Activated T-cell treated with anti-CD3 and anti-CD28 coated beads, Interleukin-2, amount 50 U/mL, for 24 hours (primary cell): ENCODE measurements at regions not wholly inside any gene's neighbourhood (a gene's known extent, or its start where the extent isn't known, plus 50 kb on each side); places are given as distances from the start of the nearest gene placed in this dataset.

Experiments
- DNase-seq: peaks from one replicate; pipeline ENCODE4 v3.0.0-alpha.2; 2020
- H3K27ac Mint-ChIP-seq: 2 replicates; pipeline ENCODE4 v1.8.0; 2020; ENCODE audit warnings: mild to moderate bottlenecking, mixed read lengths
- H3K27me3 Mint-ChIP-seq: 2 replicates; pipeline ENCODE4 v1.8.0; 2020; ENCODE audit warnings: mixed read lengths
- H3K36me3 Mint-ChIP-seq: 2 replicates; pipeline ENCODE4 v1.8.0; 2020; ENCODE audit warnings: low read depth, mixed read lengths
- H3K4me1 Mint-ChIP-seq: 2 replicates; pipeline ENCODE4 v1.8.0; 2020; ENCODE audit warnings: low read depth, mixed read lengths
- H3K4me3 Mint-ChIP-seq: 2 replicates; pipeline ENCODE4 v1.8.0; 2020; ENCODE audit warnings: mild to moderate bottlenecking, moderate library complexity, mixed read lengths
- H3K9me3 Mint-ChIP-seq: 2 replicates; pipeline ENCODE4 v1.8.0; 2020; ENCODE audit warnings: mixed read lengths

- no peak for DNase-seq
- no peaks in the 10 kb centered on the region for H3K27me3 Mint-ChIP-seq
- no peaks in the 10 kb centered on the region for H3K9me3 Mint-ChIP-seq
- no peaks in the 10 kb centered on the region for H3K4me1 Mint-ChIP-seq
- H3K36me3 Mint-ChIP-seq, result no peaks in the 10 kb centered on the region
- no peak overlapping the region for H3K27ac Mint-ChIP-seq
- H3K4me3 Mint-ChIP-seq, result no peak overlapping the region
Observed at GRCh38 chr11:103548838-103549237, 439.6 kb downstream of the DYNC2H1 start.

GRCh38 chr11:103550811-103551210, 441.6 kb downstream of the DYNC2H1 start:
- no peaks in the 10 kb centered on the region for H3K9me3 Mint-ChIP-seq
- no peak for DNase-seq
- H3K27ac Mint-ChIP-seq, result no peak overlapping the region
- no peaks in the 10 kb centered on the region for H3K36me3 Mint-ChIP-seq
- no peak overlapping the region for H3K4me3 Mint-ChIP-seq
- H3K4me1 Mint-ChIP-seq, result no peaks in the 10 kb centered on the region
- H3K27me3 Mint-ChIP-seq, result no peaks in the 10 kb centered on the region

- no peak overlapping the region for H3K27ac Mint-ChIP-seq
- H3K27me3 Mint-ChIP-seq, result no peaks in the 10 kb centered on the region
- no peaks in the 10 kb centered on the region for H3K4me1 Mint-ChIP-seq
- no peak for DNase-seq
- no peaks in the 10 kb centered on the region for H3K36me3 Mint-ChIP-seq
- no peaks in the 10 kb centered on the region for H3K9me3 Mint-ChIP-seq
- no peak overlapping the region for H3K4me3 Mint-ChIP-seq
Observed at GRCh38 chr11:103552086-103552485, 442.9 kb downstream of the DYNC2H1 start.

GRCh38 chr11:103556171-103556570, 446.9 kb downstream of the DYNC2H1 start:
- Mint-ChIP-seq H3K4me3 (no peak overlapping the region), H3K27ac (no peak overlapping the region), H3K27me3 (peaks cover 7% of the 10 kb centered on the region), H3K9me3 (no peaks in the 10 kb centered on the region), H3K4me1 (no peaks in the 10 kb centered on the region), H3K36me3 (no peaks in the 10 kb centered on the region)
- DNase-seq, result no peak

GRCh38 chr11:103566116-103566515, 456.9 kb downstream of the DYNC2H1 start:
- Mint-ChIP-seq H3K36me3 (no peaks in the 10 kb centered on the region), H3K4me3 (no peak overlapping the region), H3K27me3 (no peaks in the 10 kb centered on the region), H3K27ac (no peak overlapping the region), H3K9me3 (no peaks in the 10 kb centered on the region), H3K4me1 (no peaks in the 10 kb centered on the region)
- no peak for DNase-seq

- Mint-ChIP-seq H3K27ac (no peak overlapping the region), H3K9me3 (no peaks in the 10 kb centered on the region), H3K4me3 (no peak overlapping the region), H3K27me3 (peaks cover 2% of the 10 kb centered on the region), H3K36me3 (no peaks in the 10 kb centered on the region), H3K4me1 (no peaks in the 10 kb centered on the region)
- no peak for DNase-seq
Observed at GRCh38 chr11:103581760-103582159, 454.7 kb upstream of the DDI1 start.

- no peak for DNase-seq
- no peaks in the 10 kb centered on the region for H3K36me3 Mint-ChIP-seq
- H3K4me3 Mint-ChIP-seq, result no peak overlapping the region
- peaks cover 2% of the 10 kb centered on the region for H3K27me3 Mint-ChIP-seq
- H3K27ac Mint-ChIP-seq, result no peak overlapping the region
- H3K4me1 Mint-ChIP-seq, result no peaks in the 10 kb centered on the region
- no peaks in the 10 kb centered on the region for H3K9me3 Mint-ChIP-seq
Observed at GRCh38 chr11:103582351-103582909, 454.0 kb upstream of the DDI1 start.

GRCh38 chr11:103584021-103584420, 452.4 kb upstream of the DDI1 start:
- no peaks in the 10 kb centered on the region for H3K4me1 Mint-ChIP-seq
- peaks cover 2% of the 10 kb centered on the region for H3K27me3 Mint-ChIP-seq
- H3K36me3 Mint-ChIP-seq, result no peaks in the 10 kb centered on the region
- H3K27ac Mint-ChIP-seq, result no peak overlapping the region
- no peaks in the 10 kb centered on the region for H3K9me3 Mint-ChIP-seq
- H3K4me3 Mint-ChIP-seq, result no peak overlapping the region
- no peak for DNase-seq

- Mint-ChIP-seq H3K36me3 (no peaks in the 10 kb centered on the region), H3K4me1 (no peaks in the 10 kb centered on the region), H3K27ac (no peak overlapping the region), H3K9me3 (no peaks in the 10 kb centered on the region), H3K4me3 (no peak overlapping the region), H3K27me3 (peaks cover 5% of the 10 kb centered on the region)
- no peak for DNase-seq
Observed at GRCh38 chr11:103584720-103585119, 451.7 kb upstream of the DDI1 start.

- no peak for DNase-seq
- peaks cover 5% of the 10 kb centered on the region for H3K27me3 Mint-ChIP-seq
- no peaks in the 10 kb centered on the region for H3K36me3 Mint-ChIP-seq
- H3K4me3 Mint-ChIP-seq, result no peak overlapping the region
- H3K4me1 Mint-ChIP-seq, result no peaks in the 10 kb centered on the region
- no peak overlapping the region for H3K27ac Mint-ChIP-seq
- no peaks in the 10 kb centered on the region for H3K9me3 Mint-ChIP-seq
Observed at GRCh38 chr11:103585401-103585800, 451.0 kb upstream of the DDI1 start.

- Mint-ChIP-seq H3K27me3 (peaks cover 5% of the 10 kb centered on the region), H3K4me1 (no peaks in the 10 kb centered on the region), H3K27ac (no peak overlapping the region), H3K4me3 (no peak overlapping the region), H3K9me3 (no peaks in the 10 kb centered on the region), H3K36me3 (no peaks in the 10 kb centered on the region)
- DNase-seq, result no peak
Observed at GRCh38 chr11:103585911-103586310, 450.5 kb upstream of the DDI1 start.

GRCh38 chr11:103586756-103587155, 449.7 kb upstream of the DDI1 start:
- Mint-ChIP-seq H3K9me3 (no peaks in the 10 kb centered on the region), H3K27me3 (peaks cover 5% of the 10 kb centered on the region), H3K4me3 (no peak overlapping the region), H3K4me1 (no peaks in the 10 kb centered on the region), H3K27ac (no peak overlapping the region), H3K36me3 (no peaks in the 10 kb centered on the region)
- DNase-seq, result no peak

- H3K4me1 Mint-ChIP-seq, result no peaks in the 10 kb centered on the region
- peaks cover 5% of the 10 kb centered on the region for H3K27me3 Mint-ChIP-seq
- no peak for DNase-seq
- no peak overlapping the region for H3K4me3 Mint-ChIP-seq
- H3K27ac Mint-ChIP-seq, result no peak overlapping the region
- H3K9me3 Mint-ChIP-seq, result no peaks in the 10 kb centered on the region
- no peaks in the 10 kb centered on the region for H3K36me3 Mint-ChIP-seq
Observed at GRCh38 chr11:103587901-103588788, 448.3 kb upstream of the DDI1 start.

- Mint-ChIP-seq H3K4me3 (no peak overlapping the region), H3K27ac (no peak overlapping the region), H3K27me3 (peaks cover 3% of the 10 kb centered on the region), H3K36me3 (no peaks in the 10 kb centered on the region), H3K9me3 (no peaks in the 10 kb centered on the region), H3K4me1 (no peaks in the 10 kb centered on the region)
- no peak for DNase-seq
Observed at GRCh38 chr11:103591554-103591953, 444.9 kb upstream of the DDI1 start.

GRCh38 chr11:103594283-103594682, 442.2 kb upstream of the DDI1 start:
- Mint-ChIP-seq H3K27me3 (peaks cover under 1% of the 10 kb centered on the region), H3K9me3 (no peaks in the 10 kb centered on the region), H3K27ac (no peak overlapping the region), H3K36me3 (no peaks in the 10 kb centered on the region), H3K4me3 (no peak overlapping the region), H3K4me1 (no peaks in the 10 kb centered on the region)
- DNase-seq, result no peak
